ENCODE measurements at regions not wholly inside any gene's neighbourhood (a gene's known extent, or its start where the extent isn't known, plus 50 kb on each side); places are given as distances from the start of the nearest gene placed in this dataset.

DNA sequence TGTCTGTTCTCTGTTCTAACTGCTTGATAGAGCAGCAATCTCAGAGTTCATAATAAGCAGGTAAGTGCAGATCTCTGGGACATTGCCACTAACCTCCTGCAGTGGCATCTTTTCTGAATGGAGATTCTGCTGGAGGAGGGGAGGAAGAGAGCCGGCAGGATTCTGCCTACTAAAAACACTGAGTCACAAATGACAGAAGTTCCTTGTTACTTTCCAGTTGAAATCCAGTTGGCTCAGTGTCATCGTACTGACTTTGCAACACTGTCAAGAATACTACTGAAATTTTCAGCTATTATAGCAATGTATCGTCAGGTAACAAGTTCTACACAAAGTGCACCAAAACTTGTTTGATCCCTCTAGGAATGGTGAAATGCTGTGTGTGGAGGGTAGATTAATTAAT is 79.6 kb upstream of the ST6GAL2 start:
- H3K4me3 ChIP-seq, result no peak overlapping the region
- H3K4me1 ChIP-seq (ENCODE audit: insufficient read depth), result no peaks in the 10 kb centered on the region
- no peaks in the 10 kb centered on the region for H3K27me3 ChIP-seq
- H3K27ac ChIP-seq, result no peak overlapping the region
- no peak for TF ChIP-seq EZH2 (IDR thresholded peaks at IDR 0.05; ENCODE audit: borderline replicate concordance)
- TF ChIP-seq, protein P1, sequence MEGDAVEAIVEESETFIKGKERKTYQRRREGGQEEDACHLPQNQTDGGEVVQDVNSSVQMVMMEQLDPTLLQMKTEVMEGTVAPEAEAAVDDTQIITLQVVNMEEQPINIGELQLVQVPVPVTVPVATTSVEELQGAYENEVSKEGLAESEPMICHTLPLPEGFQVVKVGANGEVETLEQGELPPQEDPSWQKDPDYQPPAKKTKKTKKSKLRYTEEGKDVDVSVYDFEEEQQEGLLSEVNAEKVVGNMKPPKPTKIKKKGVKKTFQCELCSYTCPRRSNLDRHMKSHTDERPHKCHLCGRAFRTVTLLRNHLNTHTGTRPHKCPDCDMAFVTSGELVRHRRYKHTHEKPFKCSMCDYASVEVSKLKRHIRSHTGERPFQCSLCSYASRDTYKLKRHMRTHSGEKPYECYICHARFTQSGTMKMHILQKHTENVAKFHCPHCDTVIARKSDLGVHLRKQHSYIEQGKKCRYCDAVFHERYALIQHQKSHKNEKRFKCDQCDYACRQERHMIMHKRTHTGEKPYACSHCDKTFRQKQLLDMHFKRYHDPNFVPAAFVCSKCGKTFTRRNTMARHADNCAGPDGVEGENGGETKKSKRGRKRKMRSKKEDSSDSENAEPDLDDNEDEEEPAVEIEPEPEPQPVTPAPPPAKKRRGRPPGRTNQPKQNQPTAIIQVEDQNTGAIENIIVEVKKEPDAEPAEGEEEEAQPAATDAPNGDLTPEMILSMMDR (IDR thresholded peaks at IDR 0.05; ENCODE audit: poor library complexity), result no peak
- TF ChIP-seq EZH2phosphoT487 (IDR thresholded peaks at IDR 0.05; ENCODE audit: low read depth, severe bottlenecking, unreplicated experiment), result no peak
- no peaks in the 10 kb centered on the region for H3K9me3 ChIP-seq (ENCODE audit: low read depth)
- no peak for DNase-seq (ENCODE audit: low spot score)
- H3K9me2 ChIP-seq (replicated peaks; ENCODE audit: insufficient read depth), result no peaks in the 10 kb centered on the region
- H2AFZ ChIP-seq, result no peak overlapping the region
- no peaks in the 10 kb centered on the region for H3K36me3 ChIP-seq (replicated peaks; ENCODE audit: insufficient read depth, low read depth)
- H4K20me1 ChIP-seq (ENCODE audit: insufficient read depth, poor library complexity, severe bottlenecking), result no peaks in the 10 kb centered on the region
- H3K79me2 ChIP-seq, result no peaks in the 10 kb centered on the region
- H3K4me2 ChIP-seq, result no peak overlapping the region
- 80% methylated on average over 3 of the region's 3 CpGs for WGBS (ENCODE audit: low lambda C conversion rate, missing lambda C conversion rate)

DNA sequence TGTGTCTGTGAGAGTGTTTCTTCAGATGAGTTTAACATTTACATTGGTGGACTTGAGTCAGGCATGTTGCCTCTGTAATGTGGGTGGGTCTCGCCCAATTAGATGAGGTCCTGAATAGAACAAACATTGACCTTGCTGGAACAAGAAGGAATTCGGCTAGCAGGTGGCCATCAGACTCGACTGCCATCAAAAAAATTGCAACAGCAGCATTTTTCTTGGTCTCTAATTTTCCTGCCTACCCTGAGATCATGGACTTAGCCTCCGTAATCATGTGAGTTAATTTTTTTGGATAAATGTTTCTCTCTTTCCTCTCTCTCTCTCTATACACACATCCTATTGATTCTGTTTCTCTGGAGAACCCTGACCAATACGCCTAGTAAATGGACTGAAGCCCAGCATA is 83.8 kb upstream of the ST6GAL2 start:
- no peak for DNase-seq (ENCODE audit: low spot score)
- no peak overlapping the region for H3K27ac ChIP-seq
- no peaks in the 10 kb centered on the region for H3K9me3 ChIP-seq (ENCODE audit: low read depth)
- H3K4me3 ChIP-seq, result no peak overlapping the region
- H3K9me2 ChIP-seq (replicated peaks; ENCODE audit: insufficient read depth), result no peaks in the 10 kb centered on the region
- TF ChIP-seq EZH2 (IDR thresholded peaks at IDR 0.05; ENCODE audit: borderline replicate concordance) (no peak), EZH2phosphoT487 (IDR thresholded peaks at IDR 0.05; ENCODE audit: low read depth, severe bottlenecking, unreplicated experiment) (no peak)
- TF ChIP-seq, protein P1 (IDR thresholded peaks at IDR 0.05; ENCODE audit: poor library complexity), result no peak
- no peaks in the 10 kb centered on the region for H3K4me1 ChIP-seq (ENCODE audit: insufficient read depth)
- no peaks in the 10 kb centered on the region for H4K20me1 ChIP-seq (ENCODE audit: insufficient read depth, poor library complexity, severe bottlenecking)
- H3K4me2 ChIP-seq, result no peak overlapping the region
- H2AFZ ChIP-seq, result no peak overlapping the region
- 85% methylated on average over 5 of the region's 5 CpGs for WGBS (ENCODE audit: low lambda C conversion rate, missing lambda C conversion rate)
- H3K79me2 ChIP-seq, result no peaks in the 10 kb centered on the region
- H3K27me3 ChIP-seq, result no peaks in the 10 kb centered on the region
- H3K36me3 ChIP-seq (replicated peaks; ENCODE audit: insufficient read depth, low read depth), result no peaks in the 10 kb centered on the region

DNA sequence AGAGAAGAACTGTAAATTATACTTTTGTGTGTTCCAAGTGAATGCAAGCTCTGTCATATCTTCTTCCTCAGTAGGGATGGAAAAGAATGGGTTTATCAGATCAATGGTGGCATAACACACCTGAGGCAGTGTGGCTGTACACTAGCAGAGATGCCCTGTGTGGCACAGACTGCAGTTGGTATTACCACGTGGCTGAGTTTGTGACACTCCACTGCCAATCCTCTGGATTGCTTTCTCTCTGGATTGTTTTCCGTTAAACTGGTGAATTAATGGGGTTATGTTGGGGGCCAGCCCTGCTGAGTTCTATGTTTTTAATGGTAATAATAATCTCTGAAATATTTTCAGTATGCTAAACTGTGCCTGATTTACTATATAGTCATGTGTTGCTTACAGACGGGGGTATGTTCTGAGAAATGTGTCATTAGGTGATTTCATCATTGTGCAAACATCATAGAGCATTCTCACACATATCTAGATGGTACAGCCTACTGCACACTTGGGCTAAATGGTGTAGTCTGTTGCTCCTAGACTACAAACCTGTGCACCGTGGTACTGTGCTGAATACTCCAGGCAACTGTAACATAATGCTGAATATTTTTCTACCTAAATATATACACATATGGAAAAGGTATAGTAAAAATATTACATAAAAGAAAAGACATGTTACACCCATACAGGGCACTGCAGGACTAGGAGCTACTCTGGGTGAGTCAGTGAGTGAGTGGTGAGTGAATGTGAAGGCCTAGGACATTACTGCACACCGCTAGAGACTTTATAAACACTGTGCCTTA is 84.7 kb upstream of the ST6GAL2 start:
- Histone ChIP-seq H3K9me2 (replicated peaks; ENCODE audit: insufficient read depth) (no peaks in the 10 kb centered on the region), H3K9me3 (ENCODE audit: low read depth) (no peaks in the 10 kb centered on the region), H4K20me1 (ENCODE audit: insufficient read depth, poor library complexity, severe bottlenecking) (no peaks in the 10 kb centered on the region), H3K4me2 (no peak overlapping the region), H2AFZ (no peak overlapping the region), H3K4me3 (no peak overlapping the region), H3K79me2 (no peaks in the 10 kb centered on the region), H3K27ac (peak overlapping the region; percentile 4), H3K27me3 (no peaks in the 10 kb centered on the region), H3K36me3 (replicated peaks; ENCODE audit: insufficient read depth, low read depth) (no peaks in the 10 kb centered on the region), H3K4me1 (ENCODE audit: insufficient read depth) (no peaks in the 10 kb centered on the region)
- 83% methylated on average over 5 of the region's 5 CpGs for WGBS (ENCODE audit: low lambda C conversion rate, missing lambda C conversion rate)
- no peak for DNase-seq (ENCODE audit: low spot score)
- TF ChIP-seq, protein P1 (IDR thresholded peaks at IDR 0.05; ENCODE audit: poor library complexity), result no peak
- TF ChIP-seq EZH2phosphoT487 (IDR thresholded peaks at IDR 0.05; ENCODE audit: low read depth, severe bottlenecking, unreplicated experiment) (no peak), EZH2 (IDR thresholded peaks at IDR 0.05; ENCODE audit: borderline replicate concordance) (no peak)

All from hepatocyte (in vitro differentiated cells).